HepG2 (cell line): ENCODE measurements at regions not wholly inside any gene's neighbourhood (a gene's known extent, or its start where the extent isn't known, plus 50 kb on each side); places are given as distances from the start of the nearest gene placed in this dataset.

Experiments used
- MAX ChIP-seq: IDR thresholded peaks from 2 replicates; pipeline ENCODE4 v1.6.1; 2012; ENCODE audit warnings: inconsistent platforms
- NR2F2 ChIP-seq: IDR thresholded peaks from 2 replicates; pipeline ENCODE4 v1.6.1; 2012; ENCODE audit warnings: low read depth, inconsistent platforms, borderline replicate concordance
- SRSF1 ChIP-seq: fragments of 200-400 bp; formaldehyde crosslinking; optimal IDR thresholded peaks from 2 replicates; pipeline ENCODE3; 2017; ENCODE audit warnings: mild to moderate bottlenecking, low read depth, low read length, moderate library complexity

GRCh38 chr5:88021141-88021540 is 247.5 kb downstream of the TMEM161B start:
- TF ChIP-seq MAX: no peak
- no peak for TF ChIP-seq NR2F2
- no peak for TF ChIP-seq SRSF1
